IMR-90 (cell line): ENCODE measurements at regions not wholly inside any gene's neighbourhood (a gene's known extent, or its start where the extent isn't known, plus 50 kb on each side); places are given as distances from the start of the nearest gene placed in this dataset.

Experiments
- ATAC-seq: fragments of 200-7000 bp; cut with Tn5 transposase; 2 replicates; pipeline ENCODE4 v1.9.1; 2020; ENCODE audit warnings: low read depth, mild to moderate bottlenecking, moderate library complexity
- BruUV-seq: library from RNA; stranded (reverse); fragments of 400-500 nt; replicated peaks from 2 replicates; lab custom pipeline; 2021; lab: Mats Ljungman, UMichigan
- CTCF ChIA-PET: fragments of 300-600 bp; formaldehyde crosslinking; extraction: SDS; loops from one replicate; lab custom pipeline; 2021; ENCODE audit warnings: antibody characterized with exemption; lab: Yijun Ruan, JAX
- POLR2A ChIA-PET: fragments of 300-600 bp; sonication (Branson Sonifier 250); formaldehyde crosslinking; loops from one replicate; lab custom pipeline; 2022; ENCODE audit warnings: antibody characterized with exemption; ENCODE audit not compliant: unreplicated experiment; lab: Charles Lee
- DNase-seq: peaks from one replicate; pipeline ENCODE4 v3.0.0; 2013
- H2AFZ ChIP-seq: replicated peaks from 2 replicates; pipeline ENCODE3; 2013; ENCODE audit warnings: low read length, mild to moderate bottlenecking; ENCODE audit not compliant: poor library complexity
- H2AK5ac ChIP-seq: 2 replicates; pipeline ENCODE4 v1.6.1; 2013; ENCODE audit warnings: low read depth, low read length, inconsistent platforms
- H2AK9ac ChIP-seq: replicated peaks from 2 replicates; pipeline ENCODE3; 2013; ENCODE audit warnings: mild to moderate bottlenecking, low read depth, low read length, moderate library complexity; ENCODE audit not compliant: poor library complexity
- H2BK120ac ChIP-seq: 2 replicates; pipeline ENCODE4 v1.6.1; 2013; ENCODE audit warnings: low read depth, low read length, inconsistent platforms
- H2BK15ac ChIP-seq: 3 replicates; pipeline ENCODE4 v1.6.1; 2013; ENCODE audit warnings: low read depth, low read length, inconsistent platforms
- H2BK20ac ChIP-seq: 2 replicates; pipeline ENCODE4 v1.6.1; 2013; ENCODE audit warnings: low read depth, mild to moderate bottlenecking, inconsistent platforms, low read length, moderate library complexity
- H2BK5ac ChIP-seq: 2 replicates; pipeline ENCODE4 v1.6.1; 2013; ENCODE audit warnings: mild to moderate bottlenecking, low read depth, low read length, inconsistent platforms; ENCODE audit not compliant: poor library complexity, severe bottlenecking
- H3K14ac ChIP-seq: replicated peaks from 2 replicates; pipeline ENCODE4 v1.6.1; 2013; ENCODE audit warnings: low read depth, low read length, inconsistent platforms
- H3K18ac ChIP-seq: 2 replicates; pipeline ENCODE4 v1.6.1; 2013; ENCODE audit warnings: low read depth, low read length, control low read depth
- H3K23ac ChIP-seq: 2 replicates; pipeline ENCODE4 v1.6.1; 2013; ENCODE audit warnings: low read depth, low read length, inconsistent platforms
- H3K27ac ChIP-seq: 2 replicates; pipeline ENCODE4 v1.5.1; 2013; ENCODE audit warnings: mild to moderate bottlenecking, control low read depth, low read length; ENCODE audit not compliant: insufficient read depth
- H3K27me3 ChIP-seq: 2 replicates; pipeline ENCODE4 v1.6.1; 2013; ENCODE audit warnings: low read length; ENCODE audit not compliant: control insufficient read depth, insufficient read depth
- H3K36me3 ChIP-seq: 2 replicates; pipeline ENCODE4 v1.6.1; 2013; ENCODE audit warnings: low read length, mixed read lengths; ENCODE audit not compliant: control insufficient read depth, insufficient read depth
- H3K4ac ChIP-seq: 2 replicates; pipeline ENCODE4 v1.6.1; 2013; ENCODE audit warnings: low read depth, low read length, inconsistent platforms
- H3K4me1 ChIP-seq: 2 replicates; pipeline ENCODE4 v1.6.1; 2013; ENCODE audit warnings: low read length, mixed read lengths; ENCODE audit not compliant: control insufficient read depth, insufficient read depth
- H3K4me2 ChIP-seq: 2 replicates; pipeline ENCODE4 v1.6.1; 2013; ENCODE audit warnings: low read depth, mild to moderate bottlenecking, control low read depth, low read length, moderate library complexity
- H3K4me3 ChIP-seq: 2 replicates; pipeline ENCODE4 v1.5.1; 2013; ENCODE audit warnings: low read depth, mild to moderate bottlenecking, control low read depth, low read length, moderate library complexity; ENCODE audit not compliant: insufficient read depth
- H3K56ac ChIP-seq: 2 replicates; pipeline ENCODE4 v1.6.1; 2013; ENCODE audit warnings: low read length, inconsistent platforms; ENCODE audit not compliant: insufficient read depth; ENCODE audit errors: extremely low read depth
- H3K79me1 ChIP-seq, 2 experiments: 2 replicates each; pipeline ENCODE4 v1.6.1; 2013; ENCODE audit warnings: low read length in 2 of 2, inconsistent platforms in 1 of 2, low read depth in 1 of 2
- H3K9ac ChIP-seq: 2 replicates; pipeline ENCODE4 v1.6.1; 2013; ENCODE audit warnings: low read depth, low read length, control low read depth
- H3K9me1 ChIP-seq: 2 replicates; pipeline ENCODE4 v1.6.1; 2013; ENCODE audit warnings: low read length, inconsistent platforms; ENCODE audit not compliant: insufficient read depth
- H3K9me3 ChIP-seq: 2 replicates; pipeline ENCODE4 v1.6.1; 2013; ENCODE audit warnings: low read length; ENCODE audit not compliant: control insufficient read depth, insufficient read depth
- H4K20me1 ChIP-seq: 2 replicates; pipeline ENCODE4 v1.6.1; 2013; ENCODE audit warnings: low read length, inconsistent platforms; ENCODE audit not compliant: insufficient read depth
- H4K5ac ChIP-seq: 2 replicates; pipeline ENCODE4 v1.6.1; 2013; ENCODE audit warnings: mild to moderate bottlenecking, low read depth, low read length, control low read depth
- H4K8ac ChIP-seq, 2 experiments: 2 replicates each; pipeline ENCODE4 v1.6.1; 2013; ENCODE audit warnings: low read depth in 2 of 2, low read length in 2 of 2, control low read depth in 1 of 2, inconsistent platforms in 1 of 2
- H4K91ac ChIP-seq: 2 replicates; pipeline ENCODE4 v1.6.1; 2013; ENCODE audit warnings: low read depth, low read length, inconsistent platforms; ENCODE audit not compliant: insufficient read depth
- BHLHE40 ChIP-seq: fragments of 150-350 bp; IDR thresholded peaks from 2 replicates; pipeline ENCODE4 v1.6.1; 2016; ENCODE audit warnings: mild to moderate bottlenecking, low read depth, low read length
- CHD1 ChIP-seq: IDR thresholded peaks from 2 replicates; pipeline ENCODE4 v1.6.1; 2012; ENCODE audit warnings: low read depth, low read length, improper control_type of control experiment
- MAFK ChIP-seq: IDR thresholded peaks from 2 replicates; pipeline ENCODE4 v1.6.1; 2012; ENCODE audit warnings: low read depth, low read length, improper control_type of control experiment
- MAZ ChIP-seq: IDR thresholded peaks from 2 replicates; pipeline ENCODE4 v1.6.1; 2012; ENCODE audit warnings: low read depth, mild to moderate bottlenecking, low read length, improper control_type of control experiment, moderate library complexity, borderline replicate concordance
- MXI1 ChIP-seq: IDR thresholded peaks from 2 replicates; pipeline ENCODE4 v1.6.1; 2012; ENCODE audit warnings: low read depth, mild to moderate bottlenecking, low read length, moderate library complexity, borderline replicate concordance
- POLR2A ChIP-seq: IDR thresholded peaks from 2 replicates; pipeline ENCODE4 v1.6.1; 2012; ENCODE audit warnings: mild to moderate bottlenecking, low read depth, low read length
- RAD21 ChIP-seq: IDR thresholded peaks from 2 replicates; pipeline ENCODE4 v1.6.1; 2012; ENCODE audit warnings: low read length, improper control_type of control experiment
- RCOR1 ChIP-seq: IDR thresholded peaks from 2 replicates; pipeline ENCODE4 v1.6.1; 2012; ENCODE audit warnings: mild to moderate bottlenecking, low read length, improper control_type of control experiment; ENCODE audit not compliant: insufficient replicate concordance
- RFX5 ChIP-seq: IDR thresholded peaks from 2 replicates; pipeline ENCODE4 v1.8.0; 2012; ENCODE audit warnings: low read depth, mild to moderate bottlenecking, low read length, moderate library complexity
- WGBS, 2 experiments: methylation state at CpG; one replicate each; pipeline versions ENCODE4 v1.1.5 to v1.1.7; 2013; ENCODE audit warnings: missing lambda C conversion rate in 2 of 2; ENCODE audit not compliant: insufficient read length in 1 of 2; ENCODE audit errors: extremely low coverage in 2 of 2; 5-methylcytosine and 5-hydroxymethylcytosine counted together
- dilution Hi-C: fragments of 300-500 bp; cut with HindIII; formaldehyde crosslinking; loops from one replicate; pipeline ENCODE4 v1.14.3; 2018; ENCODE audit warnings: low sequenced_read_pairs; ENCODE audit not compliant: unreplicated experiment
- in situ Hi-C: fragments of 300-500 bp; cut with MboI; formaldehyde crosslinking; loops from 3 replicates; pipeline ENCODE4 v1.14.3; 2019; ENCODE audit warnings: low sequenced_read_pairs, inconsistent platforms, mixed read lengths
- intact Hi-C: fragments of 100-400 bp; cut with micrococcal nuclease; formaldehyde crosslinking; loops from 2 replicates; pipeline ENCODE4 v1.10.0; 2022
- TF ChIP-seq, protein P1 (sequence below): fragments of 150-350 bp; IDR thresholded peaks from 2 replicates; pipeline ENCODE4 v1.6.1; 2016; ENCODE audit warnings: low read depth, mild to moderate bottlenecking, low read length, moderate library complexity, borderline replicate concordance

DNA sequence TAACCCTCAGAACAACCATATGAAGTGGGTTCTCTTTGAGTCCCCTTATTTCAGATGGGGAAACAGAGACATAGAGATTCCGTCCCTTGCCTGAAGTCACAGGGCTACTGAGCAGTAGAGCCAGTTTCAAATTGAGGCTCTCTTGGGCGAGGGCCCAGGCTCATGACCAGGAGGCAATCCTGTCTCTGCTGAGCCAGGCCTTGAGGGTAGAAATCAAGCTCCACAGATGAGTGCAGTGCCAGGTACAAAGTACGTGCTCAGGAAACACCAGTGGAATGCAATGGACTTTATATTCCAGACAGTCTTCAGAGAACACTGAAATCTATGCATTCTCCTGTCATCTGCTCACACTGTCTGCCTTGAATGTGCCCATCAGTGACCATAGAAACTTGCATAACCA lies 291.7 kb upstream of the MAF start:
- TF ChIP-seq RFX5 = no peak
- no peak for TF ChIP-seq MXI1
- no peak for TF ChIP-seq BHLHE40
- TF ChIP-seq CHD1 = no peak
- no peak for TF ChIP-seq RCOR1
- no peak for TF ChIP-seq MAFK
- no peak for TF ChIP-seq POLR2A
- TF ChIP-seq MAZ = no peak
- no peak for TF ChIP-seq RAD21
- TF ChIP-seq, protein P1, sequence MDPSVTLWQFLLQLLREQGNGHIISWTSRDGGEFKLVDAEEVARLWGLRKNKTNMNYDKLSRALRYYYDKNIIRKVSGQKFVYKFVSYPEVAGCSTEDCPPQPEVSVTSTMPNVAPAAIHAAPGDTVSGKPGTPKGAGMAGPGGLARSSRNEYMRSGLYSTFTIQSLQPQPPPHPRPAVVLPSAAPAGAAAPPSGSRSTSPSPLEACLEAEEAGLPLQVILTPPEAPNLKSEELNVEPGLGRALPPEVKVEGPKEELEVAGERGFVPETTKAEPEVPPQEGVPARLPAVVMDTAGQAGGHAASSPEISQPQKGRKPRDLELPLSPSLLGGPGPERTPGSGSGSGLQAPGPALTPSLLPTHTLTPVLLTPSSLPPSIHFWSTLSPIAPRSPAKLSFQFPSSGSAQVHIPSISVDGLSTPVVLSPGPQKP = no peak
- H4K20me1 ChIP-seq = no peaks in the 10 kb centered on the region
- H3K23ac ChIP-seq = no peak overlapping the region
- H2BK20ac ChIP-seq = no peak overlapping the region
- no peak overlapping the region for H4K8ac ChIP-seq
- no peak overlapping the region for H3K4ac ChIP-seq
- ChIA-PET POLR2A (no interaction called here), CTCF (no interaction called here)
- intact Hi-C loops = no loop called here
- no peak overlapping the region for H4K5ac ChIP-seq
- no peak overlapping the region for H2BK15ac ChIP-seq
- no peak overlapping the region for H2AK9ac ChIP-seq
- no peak overlapping the region for H2AK5ac ChIP-seq
- no peak overlapping the region for H2AFZ ChIP-seq
- no peak overlapping the region for H2BK120ac ChIP-seq
- WGBS, 2 experiments = 48% methylated on average over 2 of the region's 3 CpGs; no CpG with 5 or more reads in 1 of the 2 experiments
- H3K4me3 ChIP-seq = no peak overlapping the region
- no peak overlapping the region for H3K14ac ChIP-seq
- in situ Hi-C loops = no loop called here
- H3K56ac ChIP-seq = no peak overlapping the region
- ATAC-seq (no peak), DNase-seq (no peak)
- H3K9me1 ChIP-seq = no peaks in the 10 kb centered on the region
- H3K4me2 ChIP-seq = no peak overlapping the region
- no peak overlapping the region for H4K91ac ChIP-seq
- peaks cover 17% of the 10 kb centered on the region for H3K9me3 ChIP-seq
- no peak overlapping the region for H2BK5ac ChIP-seq
- no peak overlapping the region for H3K27ac ChIP-seq
- no peak overlapping the region for H3K18ac ChIP-seq
- no TSS peak for BruUV-seq
- dilution Hi-C loops = no loop called here
- H3K79me1 ChIP-seq = no peaks in the 10 kb centered on the region
- H3K27me3 ChIP-seq = no peaks in the 10 kb centered on the region
- H3K9ac ChIP-seq = no peak overlapping the region
- no peaks in the 10 kb centered on the region for H3K36me3 ChIP-seq
- H3K4me1 ChIP-seq = no peaks in the 10 kb centered on the region
